CD4-positive, alpha-beta T cell (primary cell): ENCODE measurements at regions not wholly inside any gene's neighbourhood (a gene's known extent, or its start where the extent isn't known, plus 50 kb on each side); places are given as distances from the start of the nearest gene placed in this dataset.

Experiments
- ATAC-seq: fragments of 200-7000 bp; cut with Tn5 transposase; one replicate; pipeline ENCODE4 v1.10.0; 2022; ENCODE audit warnings: mild to moderate bottlenecking; ENCODE audit not compliant: poor library complexity
- CTCF ChIA-PET: fragments of 350-600 bp; sonication (Branson Sonifier 250); formaldehyde crosslinking; loops from one replicate; lab custom pipeline; 2021; ENCODE audit warnings: antibody characterized with exemption, inconsistent platforms; lab: Charles Lee
- POLR2A ChIA-PET: fragments of 350-600 bp; sonication (Branson Sonifier 250); formaldehyde crosslinking; loops from one replicate; lab custom pipeline; 2021; ENCODE audit warnings: antibody characterized with exemption, inconsistent platforms; lab: Charles Lee
- DNase-seq, 14 experiments: peaks; one replicate each; pipeline ENCODE4 v3.0.0-alpha.2; 2013 to 2020; ENCODE audit warnings: mixed read lengths in 2 of 14
- H3K27ac ChIP-seq, 2 donors: one replicate each; pipeline versions ENCODE4 v1.5.1 to v1.7.0; 2013; ENCODE audit warnings: low read length in 2 of 2, low read depth in 1 of 2, mild to moderate bottlenecking in 1 of 2
- H3K27me3 ChIP-seq, 2 experiments: 1 replicate in 1 of 2; 2 replicates in 1 of 2; pipeline versions ENCODE4 v1.6.1 to v1.7.0; 2013; ENCODE audit warnings: low read length in 2 of 2, control low read depth in 1 of 2, mild to moderate bottlenecking in 1 of 2, moderate library complexity in 1 of 2; ENCODE audit not compliant: insufficient read depth in 2 of 2, control insufficient read depth in 1 of 2
- H3K36me3 ChIP-seq: one replicate; pipeline ENCODE4 v1.6.1; 2013; ENCODE audit warnings: low read length, control low read depth; ENCODE audit not compliant: insufficient read depth
- H3K4me1 ChIP-seq: one replicate; pipeline ENCODE4 v1.6.1; 2013; ENCODE audit warnings: low read length, control low read depth; ENCODE audit not compliant: insufficient read depth
- H3K4me3 ChIP-seq: one replicate; pipeline ENCODE4 v1.5.1; 2013; ENCODE audit warnings: mild to moderate bottlenecking, low read length, moderate library complexity
- H3K9me3 ChIP-seq, 2 experiments: 1 replicate in 1 of 2; 2 replicates in 1 of 2; pipeline versions ENCODE4 v1.6.1 to v1.7.0; 2013; ENCODE audit warnings: low read length in 2 of 2, mild to moderate bottlenecking in 2 of 2, control low read depth in 1 of 2, moderate library complexity in 1 of 2; ENCODE audit not compliant: control insufficient read depth in 1 of 2, insufficient read depth in 1 of 2
- H3K27ac Mint-ChIP-seq: one replicate; pipeline ENCODE4 v1.8.0; 2020; ENCODE audit warnings: mixed read lengths
- H3K27me3 Mint-ChIP-seq: one replicate; pipeline ENCODE4 v1.8.0; 2021; ENCODE audit warnings: mixed read lengths
- H3K36me3 Mint-ChIP-seq: one replicate; pipeline ENCODE4 v1.8.0; 2021; ENCODE audit warnings: low read depth, mixed read lengths
- H3K4me1 Mint-ChIP-seq: one replicate; pipeline ENCODE4 v1.8.0; 2021; ENCODE audit warnings: low read depth, mixed read lengths
- H3K4me3 Mint-ChIP-seq: one replicate; pipeline ENCODE4 v1.8.0; 2020; ENCODE audit warnings: mild to moderate bottlenecking, mixed read lengths
- H3K9me3 Mint-ChIP-seq: one replicate; pipeline ENCODE4 v1.8.0; 2020; ENCODE audit warnings: mixed read lengths
- CTCF ChIP-seq: fragments of 200-600 bp; IDR thresholded peaks from one replicate; pipeline ENCODE4 v1.8.0; 2022; ENCODE audit warnings: antibody characterized with exemption, mild to moderate bottlenecking
- intact Hi-C, 2 experiments: fragments of 100-400 bp; cut with DNase I in 1 of 2; cut with micrococcal nuclease in 1 of 2; formaldehyde crosslinking; loops; one replicate each; pipeline versions ENCODE4 v1.15.1 to v1.9.0; 2023 to 2025; cut with DNase I, micrococcal nuclease

DNA sequence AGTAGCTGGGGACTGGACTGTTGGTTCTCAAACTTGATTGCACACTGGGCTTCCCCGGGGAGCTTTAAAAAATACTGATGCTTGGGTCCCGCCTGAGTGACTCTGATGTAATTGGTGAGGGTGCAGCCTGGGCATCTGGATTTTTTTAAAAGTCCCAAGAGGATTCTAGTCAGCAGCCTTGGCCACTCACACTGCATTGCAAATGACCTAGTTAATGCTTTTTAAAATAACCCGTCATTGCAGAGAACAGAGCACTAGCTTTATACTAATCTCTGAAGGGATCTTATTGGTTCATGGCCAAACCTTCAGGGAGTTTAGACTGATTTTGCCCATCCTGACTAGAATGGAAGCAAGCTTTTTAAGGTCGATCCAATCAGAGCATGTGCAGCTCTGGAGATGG, 310.6 kb upstream of the PROK2 start:
- H3K27me3 ChIP-seq = no peaks in the 10 kb centered on the region
- ChIA-PET POLR2A (no interaction called here), CTCF (interaction anchor here (0.6 kb wide), 2 partner anchors 277 to 299 kb away, joined by 4 to 5 read pairs; no protein-coding TSS in a partner anchor)
- H3K36me3 ChIP-seq = no peaks in the 10 kb centered on the region
- no peak overlapping the region for H3K4me3 ChIP-seq
- no peak for DNase-seq
- no peak for TF ChIP-seq CTCF
- Mint-ChIP-seq H3K27me3 (no peaks in the 10 kb centered on the region), H3K9me3 (no peaks in the 10 kb centered on the region), H3K27ac (no peak overlapping the region), H3K4me1 (peaks cover 14% of the 10 kb centered on the region), H3K36me3 (no peaks in the 10 kb centered on the region), H3K4me3 (no peak overlapping the region)
- intact Hi-C loops = loop anchor here in 1 of 2 experiments (10.0 kb wide), 1 partner anchor 729 kb away; no protein-coding TSS in a partner anchor
- peaks cover 12% of the 10 kb centered on the region for H3K4me1 ChIP-seq
- no peaks in the 10 kb centered on the region for H3K9me3 ChIP-seq
- ATAC-seq = no peak
- no peak overlapping the region for H3K27ac ChIP-seq

DNA sequence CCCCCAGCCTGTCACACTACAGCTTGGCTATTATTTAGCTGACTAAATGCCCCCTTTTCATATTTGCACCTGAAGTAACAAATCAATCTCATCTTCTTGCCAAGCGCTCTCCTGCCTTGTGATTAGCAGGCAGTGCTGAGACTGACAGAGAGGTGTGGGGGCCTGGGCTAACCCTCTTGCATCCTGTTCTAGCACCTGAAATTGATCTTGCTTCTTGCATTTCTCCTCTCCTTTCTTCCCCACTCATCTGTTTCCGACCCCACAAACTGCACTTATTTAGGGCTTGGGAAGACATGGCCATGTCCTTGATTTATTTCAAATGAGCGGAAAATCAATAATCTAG, 309.0 kb upstream of the PROK2 start:
- Mint-ChIP-seq H3K9me3 (no peaks in the 10 kb centered on the region), H3K36me3 (no peaks in the 10 kb centered on the region), H3K27me3 (no peaks in the 10 kb centered on the region), H3K4me3 (no peak overlapping the region), H3K4me1 (no peaks in the 10 kb centered on the region), H3K27ac (no peak overlapping the region)
- H3K27me3 ChIP-seq = no peaks in the 10 kb centered on the region
- CTCF ChIA-PET = no interaction called here
- ATAC-seq (no peak), DNase-seq (no peak)
- no peaks in the 10 kb centered on the region for H3K4me1 ChIP-seq
- intact Hi-C loops = loop anchor here in 1 of 2 experiments (10.0 kb wide), 1 partner anchor 731 kb away; no protein-coding TSS in a partner anchor
- H3K9me3 ChIP-seq = no peaks in the 10 kb centered on the region
- no peak overlapping the region for H3K4me3 ChIP-seq
- TF ChIP-seq CTCF = no peak
- POLR2A ChIA-PET = no interaction called here
- no peak overlapping the region for H3K27ac ChIP-seq
- no peaks in the 10 kb centered on the region for H3K36me3 ChIP-seq

GRCh38 chr3:72093270-72093991, 308.5 kb upstream of the PROK2 start:
- ATAC-seq = no peak
- H3K9me3 Mint-ChIP-seq = no peaks in the 10 kb centered on the region
- ChIA-PET POLR2A (no interaction called here), CTCF (no interaction called here)
- H3K36me3 ChIP-seq = no peaks in the 10 kb centered on the region
- H3K4me1 ChIP-seq = no peaks in the 10 kb centered on the region
- H3K27me3 Mint-ChIP-seq = no peaks in the 10 kb centered on the region
- no peak overlapping the region for H3K4me3 ChIP-seq
- TF ChIP-seq CTCF = no peak
- H3K27me3 ChIP-seq = no peaks in the 10 kb centered on the region
- H3K36me3 Mint-ChIP-seq = no peaks in the 10 kb centered on the region
- intact Hi-C loops = loop anchor here in 1 of 2 experiments (10.0 kb wide), 1 partner anchor 731 kb away; no protein-coding TSS in a partner anchor
- H3K4me3 Mint-ChIP-seq = no peak overlapping the region
- no peak overlapping the region for H3K27ac ChIP-seq
- H3K4me1 Mint-ChIP-seq = no peaks in the 10 kb centered on the region
- no peak overlapping the region for H3K27ac Mint-ChIP-seq
- no peaks in the 10 kb centered on the region for H3K9me3 ChIP-seq
- DNase-seq = no peak
